Neural progenitor cell (in vitro differentiated cells): ENCODE measurements at regions not wholly inside any gene's neighbourhood (a gene's known extent, or its start where the extent isn't known, plus 50 kb on each side); places are given as distances from the start of the nearest gene placed in this dataset.

Source experiments
- DNase-seq: peaks from one replicate; pipeline ENCODE4 v3.0.0-alpha.2; 2016; ENCODE audit warnings: low spot score
- H2AFZ ChIP-seq: fragments of 200-600 bp; sonication (generic); replicated peaks from 2 replicates; pipeline ENCODE4 v1.6.1; 2016; ENCODE audit warnings: antibody characterized with exemption
- H3F3A ChIP-seq: fragments of 200-600 bp; sonication (generic); 2 replicates; pipeline ENCODE4 v1.6.1; 2016; ENCODE audit warnings: antibody characterized with exemption, low read depth
- H3K27ac ChIP-seq: fragments of 200-600 bp; sonication (generic); 2 replicates; pipeline ENCODE4 v1.5.1; 2016; ENCODE audit warnings: mild to moderate bottlenecking
- H3K27me3 ChIP-seq: fragments of 200-600 bp; sonication (generic); 2 replicates; pipeline ENCODE4 v1.6.1; 2016; ENCODE audit warnings: mild to moderate bottlenecking, moderate library complexity
- H3K36me3 ChIP-seq: fragments of 200-600 bp; sonication (generic); 2 replicates; pipeline ENCODE4 v1.5.1; 2016
- H3K4me1 ChIP-seq: fragments of 200-600 bp; sonication (generic); 2 replicates; pipeline ENCODE4 v1.6.1; 2016; ENCODE audit warnings: mixed run types
- H3K4me2 ChIP-seq: fragments of 200-600 bp; sonication (generic); 2 replicates; pipeline ENCODE4 v1.6.1; 2016
- H3K4me3 ChIP-seq: fragments of 200-600 bp; sonication (generic); 2 replicates; pipeline ENCODE4 v1.5.1; 2016
- H3K79me2 ChIP-seq: fragments of 200-600 bp; sonication (generic); 2 replicates; pipeline ENCODE4 v1.6.1; 2016; ENCODE audit warnings: low read depth
- H3K9ac ChIP-seq: fragments of 200-600 bp; sonication (generic); 2 replicates; pipeline ENCODE4 v1.6.1; 2016
- H3K9me3 ChIP-seq: fragments of 200-600 bp; sonication (generic); 2 replicates; pipeline ENCODE4 v1.5.1; 2016; ENCODE audit warnings: low read depth
- H4K20me1 ChIP-seq: fragments of 200-600 bp; sonication (generic); 2 replicates; pipeline ENCODE4 v1.6.1; 2016; ENCODE audit warnings: low read depth
- H3K27ac Mint-ChIP-seq: 3 replicates; pipeline ENCODE4 v1.8.0; 2021; ENCODE audit warnings: mixed read lengths
- H3K27me3 Mint-ChIP-seq: 2 replicates; pipeline ENCODE4 v1.8.0; 2022; ENCODE audit warnings: low read depth, mild to moderate bottlenecking, inconsistent platforms, moderate library complexity, mixed read lengths; ENCODE audit not compliant: insufficient read depth
- H3K36me3 Mint-ChIP-seq: 3 replicates; pipeline ENCODE4 v1.8.0; 2021; ENCODE audit warnings: mixed read lengths
- H3K4me1 Mint-ChIP-seq: 3 replicates; pipeline ENCODE4 v1.8.0; 2021; ENCODE audit warnings: mixed read lengths
- H3K4me3 Mint-ChIP-seq: 3 replicates; pipeline ENCODE4 v1.8.0; 2021; ENCODE audit warnings: mild to moderate bottlenecking, moderate library complexity, mixed read lengths
- H3K9me3 Mint-ChIP-seq: 3 replicates; pipeline ENCODE4 v1.8.0; 2020; ENCODE audit warnings: mixed read lengths
- EZH2 ChIP-seq: fragments of 200-600 bp; sonication (generic); IDR thresholded peaks from 2 replicates; pipeline ENCODE4 v1.6.1; 2017; ENCODE audit warnings: antibody characterized with exemption, mild to moderate bottlenecking, moderate library complexity
- EZH2phosphoT487 ChIP-seq: fragments of 200-600 bp; sonication (generic); IDR thresholded peaks from 2 replicates; pipeline ENCODE4 v1.6.1; 2017; ENCODE audit warnings: antibody characterized with exemption
- TF ChIP-seq, protein P1 (sequence below): fragments of 200-600 bp; sonication (generic); IDR thresholded peaks from 2 replicates; pipeline ENCODE4 v1.5.1; 2017; ENCODE audit warnings: antibody characterized with exemption, mild to moderate bottlenecking

DNA sequence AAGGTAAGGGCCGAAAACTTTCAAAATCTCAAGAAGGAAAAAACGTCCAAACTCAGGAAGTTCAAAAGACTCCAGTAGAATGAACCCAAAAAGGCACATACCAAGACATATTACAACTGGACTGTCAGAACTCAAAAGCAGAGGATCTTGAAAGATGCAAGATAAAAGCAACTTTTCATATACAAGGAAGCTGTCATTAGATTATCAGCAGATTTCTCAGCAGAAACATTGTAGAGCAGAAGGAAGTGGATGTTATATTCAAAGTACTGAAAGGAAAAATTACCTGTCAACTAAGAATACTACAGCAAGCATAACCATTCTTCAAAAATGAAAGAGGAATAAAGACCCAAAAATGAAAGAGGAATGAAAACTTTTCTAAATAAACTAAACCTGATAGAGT is 224.9 kb downstream of the FAT4 start:
- H3K79me2 ChIP-seq: no peaks in the 10 kb centered on the region
- peaks cover 19% of the 10 kb centered on the region for H3K4me1 Mint-ChIP-seq
- H3K27me3 ChIP-seq: no peaks in the 10 kb centered on the region
- no peak overlapping the region for H3K4me3 Mint-ChIP-seq
- DNase-seq: no peak
- peaks cover 20% of the 10 kb centered on the region for H3K9me3 Mint-ChIP-seq
- H3K36me3 ChIP-seq: no peaks in the 10 kb centered on the region
- H3K27me3 Mint-ChIP-seq: no peaks in the 10 kb centered on the region
- no peak overlapping the region for H3K27ac ChIP-seq
- no peaks in the 10 kb centered on the region for H3F3A ChIP-seq
- peaks cover 13% of the 10 kb centered on the region for H3K36me3 Mint-ChIP-seq
- H2AFZ ChIP-seq: no peak overlapping the region
- H4K20me1 ChIP-seq: no peaks in the 10 kb centered on the region
- no peaks in the 10 kb centered on the region for H3K9me3 ChIP-seq
- no peak overlapping the region for H3K4me3 ChIP-seq
- H3K9ac ChIP-seq: no peak overlapping the region
- TF ChIP-seq, protein P1, sequence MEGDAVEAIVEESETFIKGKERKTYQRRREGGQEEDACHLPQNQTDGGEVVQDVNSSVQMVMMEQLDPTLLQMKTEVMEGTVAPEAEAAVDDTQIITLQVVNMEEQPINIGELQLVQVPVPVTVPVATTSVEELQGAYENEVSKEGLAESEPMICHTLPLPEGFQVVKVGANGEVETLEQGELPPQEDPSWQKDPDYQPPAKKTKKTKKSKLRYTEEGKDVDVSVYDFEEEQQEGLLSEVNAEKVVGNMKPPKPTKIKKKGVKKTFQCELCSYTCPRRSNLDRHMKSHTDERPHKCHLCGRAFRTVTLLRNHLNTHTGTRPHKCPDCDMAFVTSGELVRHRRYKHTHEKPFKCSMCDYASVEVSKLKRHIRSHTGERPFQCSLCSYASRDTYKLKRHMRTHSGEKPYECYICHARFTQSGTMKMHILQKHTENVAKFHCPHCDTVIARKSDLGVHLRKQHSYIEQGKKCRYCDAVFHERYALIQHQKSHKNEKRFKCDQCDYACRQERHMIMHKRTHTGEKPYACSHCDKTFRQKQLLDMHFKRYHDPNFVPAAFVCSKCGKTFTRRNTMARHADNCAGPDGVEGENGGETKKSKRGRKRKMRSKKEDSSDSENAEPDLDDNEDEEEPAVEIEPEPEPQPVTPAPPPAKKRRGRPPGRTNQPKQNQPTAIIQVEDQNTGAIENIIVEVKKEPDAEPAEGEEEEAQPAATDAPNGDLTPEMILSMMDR: no peak
- no peak for TF ChIP-seq EZH2
- no peak for TF ChIP-seq EZH2phosphoT487
- peaks cover 17% of the 10 kb centered on the region for H3K4me1 ChIP-seq
- no peak overlapping the region for H3K4me2 ChIP-seq
- H3K27ac Mint-ChIP-seq: no peak overlapping the region

DNA sequence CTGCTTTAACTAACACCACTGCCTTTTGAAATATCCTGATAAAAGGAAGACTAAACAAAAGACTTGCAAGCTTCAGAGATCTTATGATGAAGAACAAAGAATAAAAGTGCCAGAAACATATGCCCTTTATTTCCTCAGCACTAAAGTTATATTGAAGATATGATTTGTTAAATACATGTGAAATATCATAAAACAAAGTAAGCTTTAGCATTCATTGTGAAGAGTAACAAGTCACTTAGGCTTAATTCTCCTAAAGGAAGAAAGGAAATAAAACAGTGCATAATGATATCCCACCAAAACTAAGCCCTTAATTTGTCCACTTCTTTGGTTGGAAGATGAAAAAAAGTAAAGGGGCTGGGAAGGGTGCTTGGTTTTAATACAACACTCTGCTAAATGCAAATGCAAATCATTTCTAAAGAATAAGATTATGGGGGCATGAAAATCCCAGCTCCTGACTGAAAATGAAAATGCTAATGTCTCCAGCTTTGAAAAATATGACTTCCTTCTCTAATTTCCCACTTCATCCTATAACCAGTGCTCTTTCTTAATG is 227.2 kb downstream of the FAT4 start:
- no peak overlapping the region for H3K4me2 ChIP-seq
- no peaks in the 10 kb centered on the region for H3K27me3 ChIP-seq
- no peak overlapping the region for H3K27ac ChIP-seq
- no peaks in the 10 kb centered on the region for H4K20me1 ChIP-seq
- no peak overlapping the region for H3K4me3 ChIP-seq
- H3F3A ChIP-seq: no peaks in the 10 kb centered on the region
- H3K36me3 ChIP-seq: no peaks in the 10 kb centered on the region
- no peak overlapping the region for H3K9ac ChIP-seq
- peaks cover 20% of the 10 kb centered on the region for H3K9me3 Mint-ChIP-seq
- H3K4me1 Mint-ChIP-seq: peaks cover 19% of the 10 kb centered on the region
- no peaks in the 10 kb centered on the region for H3K79me2 ChIP-seq
- H3K4me1 ChIP-seq: peaks cover 17% of the 10 kb centered on the region
- H2AFZ ChIP-seq: no peak overlapping the region
- H3K4me3 Mint-ChIP-seq: no peak overlapping the region
- peak overlapping the region; percentile 76 for H3K27ac Mint-ChIP-seq
- TF ChIP-seq, protein P1: no peak
- TF ChIP-seq EZH2phosphoT487: no peak
- no peak for TF ChIP-seq EZH2
- H3K27me3 Mint-ChIP-seq: peaks cover 4% of the 10 kb centered on the region
- no peaks in the 10 kb centered on the region for H3K9me3 ChIP-seq
- H3K36me3 Mint-ChIP-seq: peaks cover 13% of the 10 kb centered on the region
- no peak for DNase-seq

GRCh38 chr4:125546272-125546671 is 231.5 kb downstream of the FAT4 start:
- Histone ChIP-seq H2AFZ (peak overlapping the region; percentile 11), H3K9ac (no peak overlapping the region), H3K79me2 (no peaks in the 10 kb centered on the region), H3F3A (no peaks in the 10 kb centered on the region), H3K27ac (no peak overlapping the region), H3K4me3 (no peak overlapping the region), H3K9me3 (no peaks in the 10 kb centered on the region), H4K20me1 (no peaks in the 10 kb centered on the region), H3K4me1 (peaks cover 9% of the 10 kb centered on the region), H3K27me3 (no peaks in the 10 kb centered on the region), H3K4me2 (no peak overlapping the region), H3K36me3 (no peaks in the 10 kb centered on the region)
- TF ChIP-seq, protein P1: no peak
- TF ChIP-seq EZH2phosphoT487 (no peak), EZH2 (no peak)
- DNase-seq: no peak
- Mint-ChIP-seq H3K9me3 (no peaks in the 10 kb centered on the region), H3K4me1 (peaks cover 10% of the 10 kb centered on the region), H3K4me3 (no peak overlapping the region), H3K27me3 (peaks cover 4% of the 10 kb centered on the region), H3K27ac (no peak overlapping the region), H3K36me3 (no peaks in the 10 kb centered on the region)
